ENCODE measurements at regions not wholly inside any gene's neighbourhood (a gene's known extent, or its start where the extent isn't known, plus 50 kb on each side); places are given as distances from the start of the nearest gene placed in this dataset.

DNA sequence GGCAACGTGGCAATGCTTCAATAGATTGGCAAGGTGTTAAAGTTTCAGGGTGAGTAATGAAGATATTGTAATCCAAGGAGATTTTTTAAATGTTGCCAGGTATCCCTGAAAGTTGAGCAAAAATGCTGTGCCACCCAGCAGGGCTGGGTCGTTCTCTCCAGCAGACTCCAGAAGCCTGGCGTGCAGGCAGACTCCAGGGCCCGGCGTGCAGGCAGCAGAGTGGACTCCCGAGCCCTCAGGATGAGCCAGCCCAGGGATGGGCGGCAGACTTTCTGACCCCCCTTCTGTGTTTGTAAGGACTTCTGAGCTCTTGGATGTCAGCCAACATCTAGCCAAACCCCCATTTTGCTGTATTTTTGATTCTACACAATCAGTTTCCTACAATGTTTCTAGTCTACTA lies 289.1 kb downstream of the ZNF516 start:
- TF ChIP-seq YY1 (IDR thresholded peaks at IDR 0.05; ENCODE audit: low read depth) (no peak), REST (IDR thresholded peaks at IDR 0.05; ENCODE audit: low read depth) (no peak), CREB1 (IDR thresholded peaks at IDR 0.05; ENCODE audit: low read depth) (no peak), FOXM1 (IDR thresholded peaks at IDR 0.05; ENCODE audit: borderline replicate concordance, low read depth) (no peak), EP300 (IDR thresholded peaks at IDR 0.05; ENCODE audit: borderline replicate concordance) (no peak), CEBPB (IDR thresholded peaks at IDR 0.05) (no peak)
- TF ChIP-seq, protein P1, sequence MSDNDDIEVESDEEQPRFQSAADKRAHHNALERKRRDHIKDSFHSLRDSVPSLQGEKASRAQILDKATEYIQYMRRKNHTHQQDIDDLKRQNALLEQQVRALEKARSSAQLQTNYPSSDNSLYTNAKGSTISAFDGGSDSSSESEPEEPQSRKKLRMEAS (IDR thresholded peaks at IDR 0.05) = no peak

All from Ishikawa (cell line).